HEK293 (cell line): ENCODE measurements at regions not wholly inside any gene's neighbourhood (a gene's known extent, or its start where the extent isn't known, plus 50 kb on each side); places are given as distances from the start of the nearest gene placed in this dataset.

ENCODE experiments used
- CTCF ChIA-PET: fragments of 350-600 bp; formaldehyde crosslinking; extraction: SDS; loops from one replicate; lab custom pipeline; 2021; ENCODE audit warnings: antibody characterized with exemption; lab: Yijun Ruan, JAX
- POLR2A ChIA-PET: fragments of 300-600 bp; formaldehyde crosslinking; extraction: SDS; loops from one replicate; lab custom pipeline; 2020; ENCODE audit warnings: antibody characterized with exemption, inconsistent platforms; lab: Yijun Ruan, JAX
- H3K27ac ChIP-seq: fragments of 200-500 bp; sonication (Bioruptor generic); 2 replicates; pipeline ENCODE4 v1.5.1; 2014; ENCODE audit warnings: low read depth, low read length, control low read depth, inconsistent platforms; ENCODE audit errors: extremely low read depth
- H3K36me3 ChIP-seq, 2 experiments: fragments of 200-500 bp in 1 of 2; sonication (Bioruptor generic) in 1 of 2; 1 replicate in 1 of 2; 2 replicates in 1 of 2; pipeline ENCODE4 v1.5.1; 2014 to 2017; ENCODE audit warnings: inconsistent platforms in 2 of 2, low read length in 2 of 2; ENCODE audit not compliant: control insufficient read depth in 2 of 2, insufficient read depth in 1 of 2
- H3K4me1 ChIP-seq: fragments of 200-500 bp; sonication (Bioruptor generic); 2 replicates; pipeline ENCODE4 v1.5.1; 2014; ENCODE audit warnings: mild to moderate bottlenecking, low read length, inconsistent platforms; ENCODE audit not compliant: control insufficient read depth, insufficient read depth
- H3K4me3 ChIP-seq: 2 replicates; pipeline ENCODE4 v1.5.1; 2011; ENCODE audit warnings: low read depth, mild to moderate bottlenecking, control low read depth, low read length, moderate library complexity
- H3K9me3 ChIP-seq: fragments of 200-500 bp; sonication (Bioruptor generic); 2 replicates; pipeline ENCODE4 v1.5.1; 2014; ENCODE audit warnings: low read depth, low read length, inconsistent platforms; ENCODE audit not compliant: control insufficient read depth, insufficient read depth
- EGR2 ChIP-seq: fragments of 450-650 bp; formaldehyde crosslinking; IDR thresholded peaks from 2 replicates; pipeline ENCODE4 v1.5.1; 2016; ENCODE audit warnings: low read depth, missing biosample characterization, missing genetic modification characterization
- KLF10 ChIP-seq: fragments of 450-650 bp; IDR thresholded peaks from 2 replicates; pipeline ENCODE4 v1.5.1; 2018; ENCODE audit warnings: missing biosample characterization, mild to moderate bottlenecking, missing genetic modification characterization
- KLF9 ChIP-seq: fragments of 450-650 bp; formaldehyde crosslinking; IDR thresholded peaks from 2 replicates; pipeline ENCODE4 v1.5.1; 2016; ENCODE audit warnings: missing biosample characterization, missing genetic modification characterization, low read depth
- WT1 ChIP-seq: fragments of 450-650 bp; formaldehyde crosslinking; IDR thresholded peaks from 2 replicates; pipeline ENCODE4 v1.5.1; 2016; ENCODE audit warnings: missing biosample characterization, missing genetic modification characterization
- YY2 ChIP-seq: fragments of 450-650 bp; formaldehyde crosslinking; IDR thresholded peaks from 2 replicates; pipeline ENCODE4 v1.5.1; 2016; ENCODE audit warnings: missing biosample characterization, missing genetic modification characterization
- ZBTB8A ChIP-seq: fragments of 450-650 bp; formaldehyde crosslinking; IDR thresholded peaks from 2 replicates; pipeline ENCODE4 v1.5.1; 2016; ENCODE audit warnings: missing biosample characterization, missing genetic modification characterization
- ZFHX2 ChIP-seq: fragments of 450-650 bp; formaldehyde crosslinking; conservative IDR thresholded peaks from 2 replicates; pipeline ENCODE4 v1.5.1; 2016; ENCODE audit warnings: missing biosample characterization, missing genetic modification characterization
- ZNF138 ChIP-seq: fragments of 450-650 bp; formaldehyde crosslinking; IDR thresholded peaks from 2 replicates; pipeline ENCODE4 v1.5.1; 2016; ENCODE audit warnings: missing biosample characterization, missing genetic modification characterization, borderline replicate concordance
- ZNF146 ChIP-seq: fragments of 450-650 bp; formaldehyde crosslinking; IDR thresholded peaks from 2 replicates; pipeline ENCODE4 v1.5.1; 2016; ENCODE audit warnings: missing biosample characterization, missing genetic modification characterization
- ZNF148 ChIP-seq: fragments of 450-650 bp; formaldehyde crosslinking; IDR thresholded peaks from 2 replicates; pipeline ENCODE4 v1.5.0; 2017; ENCODE audit warnings: missing biosample characterization, missing genetic modification characterization, borderline replicate concordance
- ZNF223 ChIP-seq: fragments of 450-650 bp; formaldehyde crosslinking; IDR thresholded peaks from 2 replicates; pipeline ENCODE4 v1.5.1; 2016; ENCODE audit warnings: missing biosample characterization, missing genetic modification characterization
- ZNF404 ChIP-seq: fragments of 450-650 bp; formaldehyde crosslinking; IDR thresholded peaks from 2 replicates; pipeline ENCODE4 v1.5.1; 2017; ENCODE audit warnings: missing biosample characterization, missing genetic modification characterization
- ZNF48 ChIP-seq: fragments of 450-650 bp; formaldehyde crosslinking; IDR thresholded peaks from 2 replicates; pipeline ENCODE4 v1.5.1; 2016; ENCODE audit warnings: missing biosample characterization, missing genetic modification characterization
- ZNF530 ChIP-seq: fragments of 450-650 bp; formaldehyde crosslinking; IDR thresholded peaks from 2 replicates; pipeline ENCODE4 v1.5.1; 2016; ENCODE audit warnings: low read depth, missing biosample characterization, missing genetic modification characterization
- ZNF549 ChIP-seq: fragments of 450-650 bp; IDR thresholded peaks from 2 replicates; pipeline ENCODE4 v1.5.1; 2018; ENCODE audit warnings: missing biosample characterization, missing genetic modification characterization, mild to moderate bottlenecking, inconsistent platforms, moderate library complexity
- ZNF555 ChIP-seq: fragments of 450-650 bp; formaldehyde crosslinking; conservative IDR thresholded peaks from 2 replicates; pipeline ENCODE4 v1.5.1; 2017; ENCODE audit warnings: missing biosample characterization, mild to moderate bottlenecking, missing genetic modification characterization, inconsistent platforms
- ZNF670 ChIP-seq: fragments of 450-650 bp; formaldehyde crosslinking; IDR thresholded peaks from 2 replicates; pipeline ENCODE4 v1.5.1; 2016; ENCODE audit warnings: missing biosample characterization, missing genetic modification characterization, low read depth
- ZNF776 ChIP-seq: fragments of 450-650 bp; formaldehyde crosslinking; IDR thresholded peaks from 2 replicates; pipeline ENCODE4 v1.5.0; 2017; ENCODE audit warnings: missing biosample characterization, missing genetic modification characterization, borderline replicate concordance
- ZNF843 ChIP-seq: fragments of 450-650 bp; formaldehyde crosslinking; IDR thresholded peaks from 2 replicates; pipeline ENCODE4 v1.5.1; 2016; ENCODE audit warnings: missing biosample characterization, missing genetic modification characterization
- ZSCAN23 ChIP-seq: fragments of 450-650 bp; formaldehyde crosslinking; IDR thresholded peaks from 2 replicates; pipeline ENCODE4 v1.5.1; 2016; ENCODE audit warnings: missing biosample characterization, missing genetic modification characterization
- TF ChIP-seq, protein P1 (sequence below): fragments of 450-650 bp; formaldehyde crosslinking; IDR thresholded peaks from 2 replicates; pipeline ENCODE4 v1.5.1; 2016; ENCODE audit warnings: missing biosample characterization, missing genetic modification characterization
- TF ChIP-seq, protein P2 (sequence below): fragments of 450-650 bp; formaldehyde crosslinking; IDR thresholded peaks from 2 replicates; pipeline ENCODE4 v1.5.1; 2016; ENCODE audit warnings: missing biosample characterization, missing genetic modification characterization
- TF ChIP-seq, protein P3 (sequence below): fragments of 450-650 bp; formaldehyde crosslinking; IDR thresholded peaks from 2 replicates; pipeline ENCODE4 v1.5.1; 2016; ENCODE audit warnings: missing biosample characterization, missing genetic modification characterization
- TF ChIP-seq, protein P4 (sequence below): fragments of 450-650 bp; formaldehyde crosslinking; IDR thresholded peaks from 2 replicates; pipeline ENCODE4 v1.5.1; 2016; ENCODE audit warnings: missing biosample characterization, missing genetic modification characterization

DNA sequence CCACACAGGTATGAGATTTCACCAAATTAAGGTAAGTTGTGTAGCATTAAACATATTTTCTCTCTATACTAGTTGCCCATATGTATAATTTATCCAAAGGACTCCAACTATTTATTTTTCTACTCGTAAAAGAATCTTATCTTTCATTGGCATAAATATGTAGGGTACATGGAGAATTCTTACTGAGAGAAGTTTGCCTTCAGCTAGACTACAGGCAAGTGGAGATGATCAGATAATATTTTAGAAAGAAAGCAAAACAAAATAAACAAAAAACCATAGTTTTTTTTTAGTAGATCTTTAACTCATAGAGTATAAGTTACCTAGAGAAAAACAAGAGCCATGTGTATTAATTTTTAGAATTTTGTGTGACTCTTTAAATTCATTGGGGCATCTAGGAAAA lies 743.1 kb upstream of the ARRDC3 start:
- CTCF ChIA-PET, result interaction anchor here (0.6 kb wide), 1 partner anchor 35 kb away, joined by 3 read pairs; no protein-coding TSS in a partner anchor

DNA sequence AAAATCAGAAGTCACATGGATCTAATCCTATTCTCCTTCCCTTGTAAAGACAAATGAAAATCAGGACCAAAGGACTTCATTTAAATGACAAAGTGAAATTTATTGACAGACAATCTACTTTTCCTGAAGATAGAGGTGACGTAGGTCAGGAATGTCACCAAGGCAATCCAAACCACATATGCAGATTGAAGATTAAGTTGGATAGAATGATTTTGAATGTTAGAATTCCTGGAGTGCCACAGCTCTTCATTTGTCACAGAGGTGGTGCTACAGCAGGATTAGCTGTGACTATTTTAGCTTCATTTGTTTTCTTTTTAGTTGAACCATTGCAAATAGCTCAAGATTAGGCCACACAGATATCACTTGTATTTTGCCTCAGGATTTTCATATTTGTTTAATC lies 736.0 kb upstream of the ARRDC3 start:
- no peaks in the 10 kb centered on the region for H3K4me1 ChIP-seq
- POLR2A ChIA-PET, result no interaction called here

More for the DNA sequence above, 743.1 kb upstream of the ARRDC3 start:
- Histone ChIP-seq H3K36me3 (no peaks in the 10 kb centered on the region), H3K4me3 (no peak overlapping the region), H3K4me1 (no peaks in the 10 kb centered on the region), H3K27ac (no peak overlapping the region)
- POLR2A ChIA-PET, result no interaction called here
- TF ChIP-seq ZNF404 (tag by site-specific recombination) (no peak), EGR2 (tag by site-specific recombination) (no peak), KLF9 (tag by site-specific recombination) (no peak), ZNF223 (tag by site-specific recombination) (no peak), ZBTB8A (tag by site-specific recombination) (no peak)
- TF ChIP-seq, all 188 proteins: peak for 0
- H3K9me3 ChIP-seq, result no peaks in the 10 kb centered on the region

More for the DNA sequence above, 736.0 kb upstream of the ARRDC3 start:
- TF ChIP-seq ZSCAN23 (tag by site-specific recombination), result no peak
- TF ChIP-seq ZNF555 (tag by site-specific recombination), result no peak
- no peak for TF ChIP-seq WT1
- no peak for TF ChIP-seq ZNF146 (tag by site-specific recombination)
- TF ChIP-seq, protein P1, sequence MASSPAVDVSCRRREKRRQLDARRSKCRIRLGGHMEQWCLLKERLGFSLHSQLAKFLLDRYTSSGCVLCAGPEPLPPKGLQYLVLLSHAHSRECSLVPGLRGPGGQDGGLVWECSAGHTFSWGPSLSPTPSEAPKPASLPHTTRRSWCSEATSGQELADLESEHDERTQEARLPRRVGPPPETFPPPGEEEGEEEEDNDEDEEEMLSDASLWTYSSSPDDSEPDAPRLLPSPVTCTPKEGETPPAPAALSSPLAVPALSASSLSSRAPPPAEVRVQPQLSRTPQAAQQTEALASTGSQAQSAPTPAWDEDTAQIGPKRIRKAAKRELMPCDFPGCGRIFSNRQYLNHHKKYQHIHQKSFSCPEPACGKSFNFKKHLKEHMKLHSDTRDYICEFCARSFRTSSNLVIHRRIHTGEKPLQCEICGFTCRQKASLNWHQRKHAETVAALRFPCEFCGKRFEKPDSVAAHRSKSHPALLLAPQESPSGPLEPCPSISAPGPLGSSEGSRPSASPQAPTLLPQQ (tag by site-specific recombination), result no peak
- TF ChIP-seq ZNF530, result no peak
- no peak for TF ChIP-seq ZNF549
- no peak for TF ChIP-seq YY2
- TF ChIP-seq ZNF148 (tag by site-specific recombination), result no peak
- TF ChIP-seq ZNF776, result no peak
- TF ChIP-seq, protein P2, sequence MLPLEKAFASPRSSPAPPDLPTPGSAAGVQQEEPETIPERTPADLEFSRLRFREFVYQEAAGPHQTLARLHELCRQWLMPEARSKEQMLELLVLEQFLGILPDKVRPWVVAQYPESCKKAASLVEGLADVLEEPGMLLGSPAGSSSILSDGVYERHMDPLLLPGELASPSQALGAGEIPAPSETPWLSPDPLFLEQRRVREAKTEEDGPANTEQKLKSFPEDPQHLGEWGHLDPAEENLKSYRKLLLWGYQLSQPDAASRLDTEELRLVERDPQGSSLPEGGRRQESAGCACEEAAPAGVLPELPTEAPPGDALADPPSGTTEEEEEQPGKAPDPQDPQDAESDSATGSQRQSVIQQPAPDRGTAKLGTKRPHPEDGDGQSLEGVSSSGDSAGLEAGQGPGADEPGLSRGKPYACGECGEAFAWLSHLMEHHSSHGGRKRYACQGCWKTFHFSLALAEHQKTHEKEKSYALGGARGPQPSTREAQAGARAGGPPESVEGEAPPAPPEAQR (tag by site-specific recombination), result no peak
- TF ChIP-seq, protein P3, sequence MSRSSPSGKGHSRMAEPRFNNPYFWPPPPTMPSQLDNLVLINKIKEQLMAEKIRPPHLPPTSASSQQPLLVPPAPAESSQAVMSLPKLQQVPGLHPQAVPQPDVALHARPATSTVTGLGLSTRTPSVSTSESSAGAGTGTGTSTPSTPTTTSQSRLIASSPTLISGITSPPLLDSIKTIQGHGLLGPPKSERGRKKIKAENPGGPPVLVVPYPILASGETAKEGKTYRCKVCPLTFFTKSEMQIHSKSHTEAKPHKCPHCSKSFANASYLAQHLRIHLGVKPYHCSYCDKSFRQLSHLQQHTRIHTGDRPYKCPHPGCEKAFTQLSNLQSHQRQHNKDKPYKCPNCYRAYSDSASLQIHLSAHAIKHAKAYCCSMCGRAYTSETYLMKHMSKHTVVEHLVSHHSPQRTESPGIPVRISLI (tag by site-specific recombination), result no peak
- TF ChIP-seq ZNF138 (tag by site-specific recombination), result no peak
- no peak for TF ChIP-seq KLF10 (tag by site-specific recombination)
- TF ChIP-seq ZNF48 (tag by site-specific recombination), result no peak
- no peak for TF ChIP-seq ZNF843 (tag by site-specific recombination)
- TF ChIP-seq, protein P4, sequence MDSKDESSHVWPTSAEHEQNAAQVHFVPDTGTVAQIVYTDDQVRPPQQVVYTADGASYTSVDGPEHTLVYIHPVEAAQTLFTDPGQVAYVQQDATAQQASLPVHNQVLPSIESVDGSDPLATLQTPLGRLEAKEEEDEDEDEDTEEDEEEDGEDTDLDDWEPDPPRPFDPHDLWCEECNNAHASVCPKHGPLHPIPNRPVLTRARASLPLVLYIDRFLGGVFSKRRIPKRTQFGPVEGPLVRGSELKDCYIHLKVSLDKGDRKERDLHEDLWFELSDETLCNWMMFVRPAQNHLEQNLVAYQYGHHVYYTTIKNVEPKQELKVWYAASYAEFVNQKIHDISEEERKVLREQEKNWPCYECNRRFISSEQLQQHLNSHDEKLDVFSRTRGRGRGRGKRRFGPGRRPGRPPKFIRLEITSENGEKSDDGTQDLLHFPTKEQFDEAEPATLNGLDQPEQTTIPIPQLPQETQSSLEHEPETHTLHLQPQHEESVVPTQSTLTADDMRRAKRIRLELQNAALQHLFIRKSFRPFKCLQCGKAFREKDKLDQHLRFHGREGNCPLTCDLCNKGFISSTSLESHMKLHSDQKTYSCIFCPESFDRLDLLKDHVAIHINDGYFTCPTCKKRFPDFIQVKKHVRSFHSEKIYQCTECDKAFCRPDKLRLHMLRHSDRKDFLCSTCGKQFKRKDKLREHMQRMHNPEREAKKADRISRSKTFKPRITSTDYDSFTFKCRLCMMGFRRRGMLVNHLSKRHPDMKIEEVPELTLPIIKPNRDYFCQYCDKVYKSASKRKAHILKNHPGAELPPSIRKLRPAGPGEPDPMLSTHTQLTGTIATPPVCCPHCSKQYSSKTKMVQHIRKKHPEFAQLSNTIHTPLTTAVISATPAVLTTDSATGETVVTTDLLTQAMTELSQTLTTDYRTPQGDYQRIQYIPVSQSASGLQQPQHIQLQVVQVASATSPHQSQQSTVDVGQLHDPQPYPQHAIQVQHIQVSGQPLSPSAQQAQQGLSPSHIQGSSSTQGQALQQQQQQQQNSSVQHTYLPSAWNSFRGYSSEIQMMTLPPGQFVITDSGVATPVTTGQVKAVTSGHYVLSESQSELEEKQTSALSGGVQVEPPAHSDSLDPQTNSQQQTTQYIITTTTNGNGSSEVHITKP, result no peak
- TF ChIP-seq ZFHX2, result no peak
- TF ChIP-seq ZNF670 (tag by site-specific recombination), result no peak
- Histone ChIP-seq H3K36me3 (no peaks in the 10 kb centered on the region), H3K4me3 (no peak overlapping the region), H3K9me3 (no peaks in the 10 kb centered on the region), H3K27ac (no peak overlapping the region)
- CTCF ChIA-PET, result no interaction called here
